Hepatocyte (in vitro differentiated cells): ENCODE measurements at regions not wholly inside any gene's neighbourhood (a gene's known extent, or its start where the extent isn't known, plus 50 kb on each side); places are given as distances from the start of the nearest gene placed in this dataset.

Experiments used
- CTCF ChIP-seq: fragments of 200-600 bp; sonication (generic); IDR thresholded peaks from 2 replicates; pipeline ENCODE4 v1.5.1; 2016; ENCODE audit warnings: antibody characterized with exemption, mild to moderate bottlenecking; ENCODE audit not compliant: poor library complexity
- EZH2 ChIP-seq: fragments of 200-600 bp; sonication (generic); IDR thresholded peaks from 2 replicates; pipeline ENCODE4 v1.6.1; 2016; ENCODE audit warnings: antibody characterized with exemption, mild to moderate bottlenecking, borderline replicate concordance
- EZH2phosphoT487 ChIP-seq: fragments of 200-600 bp; sonication (generic); IDR thresholded peaks from one replicate; pipeline ENCODE4 v1.6.1; 2018; ENCODE audit warnings: antibody characterized with exemption, mild to moderate bottlenecking, low read depth, moderate library complexity; ENCODE audit not compliant: unreplicated experiment, severe bottlenecking

GRCh38 chr10:54909165-54909564, 108.1 kb upstream of the PCDH15 start:
- no peak for TF ChIP-seq CTCF
- TF ChIP-seq EZH2, result no peak
- no peak for TF ChIP-seq EZH2phosphoT487
